Fibroblast of the conjunctiva (primary cell): ENCODE measurements at regions not wholly inside any gene's neighbourhood (a gene's known extent, or its start where the extent isn't known, plus 50 kb on each side); places are given as distances from the start of the nearest gene placed in this dataset.
"Not testable (repeated sequence)": the region's sequence is repeated elsewhere in the genome, so short reads cannot be mapped to it uniquely, and the experiment has no call there.

ENCODE experiments used
- DNase-seq: peaks from one replicate; pipeline ENCODE4 v3.0.0-alpha.2; 2010; ENCODE audit warnings: low read depth

GRCh38 chr9:20238921-20239320 is 383.4 kb downstream of the MLLT3 start:
- no peak for DNase-seq

DNA sequence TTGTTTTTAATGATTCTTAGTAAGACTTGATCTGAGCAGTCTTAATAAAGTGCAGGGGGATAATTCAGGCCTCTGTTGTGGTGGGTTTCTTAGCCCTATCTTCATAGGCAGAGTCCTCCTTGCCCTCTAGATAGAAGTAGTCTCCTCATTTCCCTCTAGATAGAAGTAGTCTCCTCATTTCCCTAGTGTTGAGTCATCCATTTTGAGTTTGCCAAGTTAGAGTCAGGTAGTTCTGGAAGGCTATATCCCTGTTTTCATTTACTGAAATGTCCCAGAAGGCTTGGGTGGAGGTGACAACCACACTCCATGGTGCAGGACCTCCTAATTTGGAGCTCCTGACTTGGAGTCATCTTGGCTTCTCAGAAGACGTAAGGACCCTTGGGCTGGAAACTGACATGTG is 384.6 kb downstream of the MLLT3 start:
- no peak for DNase-seq

GRCh38 chr9:20236676-20237075 is 385.6 kb downstream of the MLLT3 start:
- no peak for DNase-seq

DNA sequence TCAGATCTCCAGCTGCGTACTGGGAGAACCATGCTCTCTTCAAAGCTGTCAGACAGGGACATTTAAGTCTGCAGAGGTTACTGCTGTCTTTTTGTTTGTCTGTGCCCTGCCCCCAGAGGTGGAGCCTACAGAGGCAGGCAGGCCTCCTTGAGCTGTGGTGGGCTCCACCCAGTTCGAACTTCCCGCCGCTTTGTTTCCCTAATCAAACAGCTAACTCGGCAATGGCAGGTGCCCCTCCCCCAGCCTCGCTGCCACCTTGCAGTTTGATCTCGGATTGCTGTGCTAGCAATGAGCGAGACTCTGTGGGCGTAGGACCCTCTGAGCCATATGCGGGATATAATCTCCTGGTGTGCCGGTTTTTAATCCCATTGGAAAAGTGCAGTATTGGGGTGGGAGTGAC is 387.1 kb downstream of the MLLT3 start:
- not testable (repeated sequence) for DNase-seq

DNA sequence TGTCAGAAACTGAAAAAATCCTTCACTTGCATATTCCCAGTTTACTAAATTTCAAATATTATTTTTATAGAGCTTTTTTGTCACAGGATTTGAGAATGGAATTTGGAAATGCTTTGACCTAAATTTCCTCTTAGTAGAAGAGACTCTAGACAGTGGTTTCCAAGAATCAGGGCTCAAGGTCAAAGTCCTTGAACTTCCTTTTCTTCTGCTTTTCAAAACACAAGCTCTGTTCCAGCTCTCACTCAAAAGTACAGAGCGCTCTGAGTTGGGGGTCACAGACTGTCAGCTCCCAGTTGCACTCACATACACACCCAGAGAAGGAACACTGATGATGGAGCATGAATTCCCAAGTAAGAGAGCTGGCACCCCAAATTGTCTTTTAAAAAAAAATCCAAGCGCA is 394.2 kb downstream of the MLLT3 start:
- no peak for DNase-seq

GRCh38 chr9:20227166-20227874 is 395.0 kb downstream of the MLLT3 start:
- no peak for DNase-seq

DNA sequence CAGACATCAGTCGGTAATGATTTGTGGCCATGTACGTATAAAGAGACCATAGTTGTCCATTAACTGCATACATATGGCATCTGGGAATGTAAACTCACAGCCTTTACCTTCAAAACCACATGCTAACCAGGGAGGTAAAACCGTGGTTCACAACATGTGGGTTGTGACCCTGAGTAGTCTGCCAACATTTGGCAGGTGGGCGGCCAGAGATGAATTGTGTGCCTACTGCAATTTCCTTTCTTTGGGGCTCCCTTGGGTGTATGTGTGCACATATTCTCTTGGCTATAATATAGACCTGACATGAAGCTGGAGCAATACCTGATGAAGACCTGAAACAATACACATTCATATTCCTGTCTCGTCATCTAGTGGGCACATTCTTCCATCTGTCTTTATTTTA is 396.0 kb downstream of the MLLT3 start:
- DNase-seq: no peak

DNA sequence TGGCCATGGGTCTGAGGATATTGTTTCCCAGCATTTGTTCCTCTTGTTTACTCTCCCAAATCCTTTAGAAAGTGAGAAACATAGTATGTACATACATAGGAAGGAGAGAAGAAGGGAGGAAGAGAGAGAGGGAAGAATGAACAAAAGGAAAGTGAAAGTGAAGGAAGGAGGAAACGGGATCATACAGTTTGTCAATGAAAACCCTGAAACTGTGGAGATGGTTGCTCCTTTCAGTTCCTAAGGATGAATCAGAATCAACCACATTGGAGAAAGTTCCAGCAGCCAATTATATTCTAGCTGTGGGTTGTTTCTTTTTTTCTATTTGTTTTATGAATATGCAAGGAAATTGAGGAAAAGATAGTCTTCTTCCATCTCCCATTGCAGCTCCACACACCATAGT is 396.5 kb downstream of the MLLT3 start:
- DNase-seq: no peak

- no peak for DNase-seq
Measured at GRCh38 chr9:20224756-20225155, 397.5 kb downstream of the MLLT3 start.

GRCh38 chr9:20220286-20220685 is 402.0 kb downstream of the MLLT3 start:
- DNase-seq: no peak

GRCh38 chr9:20219437-20219836 is 402.9 kb downstream of the MLLT3 start:
- DNase-seq: no peak

DNA sequence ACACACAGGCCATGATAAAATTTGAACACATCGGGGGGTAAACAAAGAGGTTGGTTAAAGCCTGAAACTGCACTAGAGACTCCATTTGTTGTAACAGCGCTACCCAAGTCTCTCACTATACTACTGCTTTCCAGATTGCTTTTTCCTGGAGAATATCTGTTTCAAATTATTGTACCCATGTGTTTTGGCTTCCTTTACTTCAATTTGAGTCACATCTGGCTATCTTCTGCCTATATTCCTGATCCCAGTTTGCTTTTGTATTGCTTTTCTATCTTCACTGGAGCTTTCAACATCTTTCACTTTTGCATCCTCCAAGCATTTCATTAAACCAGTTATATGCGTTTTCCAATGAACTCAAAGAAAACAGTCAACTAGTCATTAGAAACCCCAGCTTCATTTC is 404.7 kb downstream of the MLLT3 start:
- DNase-seq: no peak

GRCh38 chr9:20216438-20216837 is 405.9 kb downstream of the MLLT3 start:
- DNase-seq: no peak

DNA sequence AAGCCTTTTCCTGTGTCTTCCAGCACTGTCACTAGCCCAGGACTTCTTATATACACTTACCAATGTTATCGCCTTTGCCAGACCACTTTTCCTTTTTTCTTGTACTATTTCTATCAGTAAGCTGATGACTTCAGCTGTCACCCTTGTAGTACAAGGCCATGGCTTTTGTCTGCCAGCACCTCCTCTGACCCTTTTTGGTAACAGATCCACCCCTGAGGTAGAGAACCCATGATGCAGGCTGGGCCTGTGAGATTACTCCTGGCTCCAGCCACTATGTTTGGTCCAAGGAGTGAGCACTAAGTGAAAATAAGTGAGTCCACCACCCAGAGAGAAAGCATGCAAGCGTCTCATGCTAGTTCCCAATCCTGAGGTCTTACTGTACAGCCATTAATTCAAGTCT is 406.7 kb downstream of the MLLT3 start:
- no peak for DNase-seq

GRCh38 chr9:20212806-20213205 is 409.5 kb downstream of the MLLT3 start:
- DNase-seq: no peak

DNA sequence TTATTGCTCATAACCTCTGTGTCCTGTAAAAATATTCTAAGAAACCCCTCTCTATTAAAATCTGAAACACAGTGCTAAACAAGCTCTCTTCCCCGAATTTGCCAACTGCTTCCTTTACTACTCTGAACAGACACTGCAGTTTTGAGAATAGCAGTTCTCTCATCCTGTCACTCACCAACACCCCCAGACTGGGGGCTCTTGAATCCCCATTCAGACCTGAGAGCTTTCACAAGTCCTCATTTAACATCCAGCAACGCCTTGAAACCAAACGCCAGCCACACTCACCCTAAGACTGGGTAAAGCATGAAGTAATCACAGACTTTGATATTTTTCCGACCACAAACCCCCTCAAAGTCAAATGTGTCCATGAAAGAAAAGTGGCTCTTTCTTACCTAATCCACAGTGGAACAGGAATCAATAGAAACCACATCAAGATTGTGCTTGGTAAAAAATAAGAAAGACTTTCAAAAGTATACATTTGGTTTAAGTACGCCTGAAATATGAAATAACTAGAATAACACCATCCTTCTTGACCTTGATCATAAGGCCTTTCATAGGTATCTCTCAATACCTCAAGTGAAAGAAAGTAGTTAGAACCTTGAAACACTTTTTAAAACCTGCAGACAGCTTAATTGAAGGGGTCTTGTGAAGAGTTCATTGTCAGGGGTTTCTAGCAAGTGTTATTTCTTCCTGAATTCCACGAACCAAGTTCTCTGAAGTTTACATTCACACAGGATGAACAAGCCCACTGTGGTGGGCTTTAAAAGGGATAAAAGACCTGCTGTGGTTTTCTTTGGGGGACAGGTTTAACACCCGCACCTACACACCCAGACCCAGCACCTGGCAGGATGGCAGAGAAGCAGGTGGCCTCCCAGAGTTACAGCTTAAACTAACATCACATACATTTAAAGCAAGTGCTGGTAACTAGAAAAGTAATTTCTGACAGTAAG is 412.6 kb downstream of the MLLT3 start:
- no peak for DNase-seq

DNA sequence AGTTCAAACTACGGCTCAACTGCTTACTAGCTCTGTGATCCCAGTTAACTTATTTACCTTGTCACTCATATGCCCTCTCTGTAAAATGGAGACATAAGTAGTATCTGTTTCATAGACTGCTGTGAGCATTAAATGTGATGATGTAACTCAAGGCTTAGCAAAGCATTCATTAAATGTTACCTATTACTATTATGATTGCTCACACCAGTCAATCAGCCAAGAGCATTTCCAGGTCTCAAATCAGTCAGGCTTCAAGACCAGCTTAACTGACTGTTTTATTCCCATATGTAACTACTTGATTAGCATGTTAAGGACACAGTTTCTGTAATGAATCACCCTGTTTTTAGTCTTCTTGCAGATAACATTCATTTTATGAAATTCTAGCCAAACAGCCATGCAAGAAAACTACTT is 413.3 kb downstream of the MLLT3 start:
- no peak for DNase-seq

DNA sequence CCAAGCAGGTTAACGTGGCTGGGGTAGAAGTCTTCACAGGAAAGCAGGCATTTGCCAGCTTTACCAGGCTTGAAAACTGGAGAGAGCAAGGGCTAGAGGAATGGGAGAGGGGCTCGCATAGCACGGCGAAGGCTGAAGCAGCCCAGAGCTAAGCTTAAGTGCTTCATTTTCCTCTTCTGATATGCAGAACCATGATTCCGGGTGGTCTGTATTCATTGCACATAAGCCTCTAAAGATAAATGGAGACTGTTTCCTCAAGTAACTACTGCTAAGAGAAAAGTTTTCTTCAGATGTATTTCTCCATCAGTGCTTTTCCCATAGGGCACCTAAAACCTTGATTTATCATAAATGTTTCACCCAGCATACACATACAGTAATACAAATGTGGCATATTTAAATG is 414.1 kb downstream of the MLLT3 start:
- DNase-seq: no peak

DNA sequence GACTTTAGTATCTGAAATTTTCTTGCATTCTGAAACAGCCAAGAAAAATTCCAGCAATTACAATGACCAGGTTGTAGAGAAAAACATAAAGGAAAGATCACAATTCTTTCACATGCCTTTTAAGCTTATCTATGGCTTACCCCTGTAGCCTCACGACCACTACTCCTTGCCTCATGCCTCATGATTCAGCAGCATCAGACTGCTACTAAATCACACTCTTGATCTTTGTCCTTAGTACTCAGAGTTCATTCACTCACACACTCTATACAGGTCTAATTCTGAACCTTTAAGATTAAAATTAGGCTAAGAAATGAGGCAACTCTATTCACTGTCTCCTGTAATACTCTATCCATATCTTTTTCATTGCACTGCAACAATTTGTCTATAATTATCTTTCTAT is 415.1 kb downstream of the MLLT3 start:
- DNase-seq: no peak

GRCh38 chr9:20205821-20206220 is 416.5 kb downstream of the MLLT3 start:
- DNase-seq: no peak

DNA sequence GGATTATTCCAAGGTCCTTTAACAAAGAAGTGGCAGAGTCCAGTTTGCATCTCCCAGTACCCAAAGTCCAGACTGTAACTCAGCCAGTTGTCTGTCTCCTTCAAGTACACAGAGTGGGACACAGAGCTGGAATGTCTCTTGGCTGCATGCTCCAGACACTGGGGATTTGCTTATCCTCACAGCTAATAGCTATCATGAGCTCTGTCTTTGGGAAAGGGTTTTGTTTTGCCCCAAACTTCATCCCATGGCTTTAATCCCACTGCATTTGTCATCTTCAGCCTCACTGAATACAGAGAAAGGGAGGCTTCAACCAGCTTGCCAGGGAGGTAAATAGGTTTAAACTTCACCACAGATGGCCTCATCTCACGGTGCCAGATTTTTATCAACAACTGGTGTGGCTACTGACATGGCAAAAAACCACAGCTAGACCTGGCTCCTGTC is 412.2 kb upstream of the SLC24A2 start:
- DNase-seq: no peak

- DNase-seq: no peak
Measured at GRCh38 chr9:20200581-20200980, 411.7 kb upstream of the SLC24A2 start.

DNA sequence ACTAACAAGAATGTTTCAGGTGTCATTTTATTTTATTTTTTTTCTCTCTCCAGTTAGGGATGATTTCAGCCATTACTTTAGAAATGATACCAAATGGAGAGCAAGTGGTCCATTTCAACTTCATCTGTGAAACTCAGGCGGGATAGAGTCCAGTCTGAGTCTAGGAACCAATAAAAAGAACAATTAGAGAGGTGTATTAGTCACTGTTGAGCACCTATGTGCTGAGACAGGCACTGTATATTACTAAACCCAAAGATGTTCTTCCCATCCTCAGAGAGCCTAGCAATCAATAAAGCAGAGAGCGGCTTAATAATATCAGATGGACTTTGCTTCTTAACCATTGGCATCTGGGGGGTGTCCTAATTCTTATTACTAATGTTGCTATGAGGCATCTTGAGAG is 410.3 kb upstream of the SLC24A2 start:
- DNase-seq: no peak
